Forelimb muscle (tissue), 1 donor: ENCODE measurements at regions not wholly inside any gene's neighbourhood (a gene's known extent, or its start where the extent isn't known, plus 50 kb on each side); places are given as distances from the start of the nearest gene placed in this dataset.

Source experiments
- DNase-seq: peaks from one replicate; pipeline ENCODE4 v3.0.0-alpha.2; 2013; ENCODE audit warnings: low read depth

DNA sequence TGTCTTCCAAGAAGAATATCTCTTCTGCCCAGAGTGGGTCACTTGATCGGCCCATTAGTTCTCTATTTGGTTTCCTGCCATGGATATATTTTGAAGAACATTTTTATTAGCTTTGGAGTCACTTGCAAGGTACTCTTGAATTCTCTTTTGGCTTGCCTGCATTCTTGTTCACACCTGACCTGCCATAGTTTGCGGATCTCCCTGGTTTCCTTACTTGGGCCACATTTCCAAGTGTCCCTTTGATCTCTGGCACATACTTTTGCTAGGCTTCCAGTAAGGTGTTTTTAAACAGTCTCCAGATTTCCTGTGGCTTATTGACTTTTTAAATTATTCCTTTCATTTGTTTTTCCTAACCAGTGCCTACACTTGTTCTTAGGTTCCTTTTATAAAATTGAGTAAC, 488.5 kb upstream of the MDFIC2 start:
- DNase-seq = no peak

DNA sequence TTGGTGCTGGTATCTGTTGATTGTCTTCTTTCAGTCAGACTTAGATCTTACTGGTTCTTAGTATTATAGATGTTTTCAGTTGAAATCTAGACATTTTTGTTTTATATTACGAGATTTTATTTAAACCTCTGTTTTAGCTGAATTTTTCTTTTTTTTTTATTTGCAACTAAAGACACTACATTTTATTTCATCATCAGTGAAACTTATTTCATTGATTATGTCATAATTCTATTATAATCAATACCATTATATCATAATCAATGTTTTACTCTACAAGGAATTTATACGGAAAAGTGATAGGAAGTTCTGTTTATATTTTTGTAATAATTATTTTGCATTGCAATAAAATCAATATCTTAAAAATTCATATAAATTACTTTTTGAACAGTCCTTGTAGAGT, 477.4 kb upstream of the MDFIC2 start:
- DNase-seq = no peak

DNA sequence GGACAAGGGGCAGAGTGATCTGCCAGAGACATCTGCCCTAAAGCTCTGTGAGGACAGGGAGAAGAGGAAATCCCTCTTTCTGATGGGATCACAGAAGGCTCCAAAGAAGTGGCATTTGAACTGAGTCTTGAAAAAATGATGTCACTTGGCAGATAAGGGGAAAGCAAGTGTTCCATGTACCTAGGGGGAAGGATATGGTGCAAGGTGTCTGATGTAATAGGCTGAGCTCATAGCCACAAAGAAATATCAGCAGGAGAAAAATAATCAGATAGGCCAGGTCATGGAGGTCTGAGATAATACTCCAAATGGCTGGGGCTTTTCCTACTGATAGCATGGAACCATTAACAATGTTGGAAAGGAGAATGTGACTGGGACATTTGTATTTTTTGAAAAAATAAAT, 468.4 kb upstream of the MDFIC2 start:
- no peak for DNase-seq

DNA sequence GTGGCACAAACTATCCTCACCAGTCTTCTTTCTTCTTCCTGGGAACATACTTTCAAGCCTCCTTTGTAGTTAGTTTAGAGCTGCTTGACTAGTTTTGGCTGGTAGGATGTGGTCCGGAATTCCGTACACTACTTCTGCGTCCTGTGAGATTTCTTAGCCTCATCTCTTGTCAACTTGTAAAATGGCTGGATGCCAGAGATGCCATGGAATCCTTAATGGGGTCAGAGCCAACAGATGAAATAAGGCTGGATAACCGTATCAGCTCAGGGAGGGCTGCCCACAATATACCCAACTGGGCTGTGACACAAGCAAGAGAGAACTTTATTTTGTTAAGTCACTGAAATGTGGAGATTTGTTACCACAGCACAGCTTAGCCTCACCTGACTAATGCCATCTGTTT, 466.9 kb upstream of the MDFIC2 start:
- DNase-seq = no peak

DNA sequence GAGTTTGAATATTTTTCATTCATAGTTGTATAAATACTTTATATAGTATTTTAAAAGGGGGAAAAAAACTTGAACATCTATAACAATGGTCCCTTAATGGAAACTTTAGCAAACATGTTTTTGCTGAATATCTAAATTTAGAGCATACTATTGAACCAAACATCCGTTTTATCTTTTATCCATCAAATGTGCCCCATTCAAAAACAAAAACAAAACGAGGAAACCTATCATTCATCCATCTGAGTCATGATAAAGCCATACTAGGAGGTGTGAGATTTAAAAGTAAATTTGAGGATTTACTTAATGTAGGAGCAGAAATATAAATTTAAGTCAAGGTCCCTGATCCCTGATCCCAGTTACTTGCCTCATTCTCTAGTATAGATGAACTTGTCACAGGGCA, 463.6 kb upstream of the MDFIC2 start:
- no peak for DNase-seq

DNA sequence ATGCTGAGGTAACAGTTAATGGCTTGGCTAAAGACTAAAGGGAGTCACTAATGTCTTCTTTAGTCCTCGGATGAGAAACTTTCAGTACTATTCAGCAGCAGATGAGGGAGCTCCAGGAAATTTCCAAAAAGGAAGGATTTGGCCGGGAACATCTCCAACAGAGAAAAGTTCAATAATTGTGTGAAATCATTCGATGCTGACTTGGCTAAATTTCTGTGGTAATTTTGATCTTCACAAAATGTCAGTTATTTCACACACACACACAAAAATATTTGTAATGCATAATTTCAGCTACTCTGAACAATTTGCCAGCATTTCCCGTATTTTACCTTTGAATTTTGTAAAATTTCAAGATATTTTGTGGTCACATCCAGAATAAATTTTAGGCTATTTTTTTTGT, 462.8 kb upstream of the MDFIC2 start:
- no peak for DNase-seq

DNA sequence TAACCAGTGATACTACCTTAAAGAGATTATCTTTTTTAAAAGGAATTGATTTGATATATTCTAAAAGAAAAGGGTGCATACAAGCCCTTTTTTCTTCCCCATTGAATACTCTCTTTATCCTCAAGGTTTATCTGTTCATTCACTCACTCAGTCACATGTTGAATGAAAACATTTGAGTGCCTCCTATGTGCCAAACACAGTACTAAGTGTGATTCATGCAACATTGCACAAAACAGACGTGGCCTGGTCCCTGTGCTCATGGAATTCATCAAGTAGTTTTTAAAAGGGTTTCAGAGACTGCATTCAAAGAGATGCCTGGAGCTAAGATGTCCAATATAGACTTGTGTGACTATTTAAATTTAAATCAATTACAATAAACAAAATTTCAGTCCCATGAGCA, 462.2 kb upstream of the MDFIC2 start:
- no peak for DNase-seq

DNA sequence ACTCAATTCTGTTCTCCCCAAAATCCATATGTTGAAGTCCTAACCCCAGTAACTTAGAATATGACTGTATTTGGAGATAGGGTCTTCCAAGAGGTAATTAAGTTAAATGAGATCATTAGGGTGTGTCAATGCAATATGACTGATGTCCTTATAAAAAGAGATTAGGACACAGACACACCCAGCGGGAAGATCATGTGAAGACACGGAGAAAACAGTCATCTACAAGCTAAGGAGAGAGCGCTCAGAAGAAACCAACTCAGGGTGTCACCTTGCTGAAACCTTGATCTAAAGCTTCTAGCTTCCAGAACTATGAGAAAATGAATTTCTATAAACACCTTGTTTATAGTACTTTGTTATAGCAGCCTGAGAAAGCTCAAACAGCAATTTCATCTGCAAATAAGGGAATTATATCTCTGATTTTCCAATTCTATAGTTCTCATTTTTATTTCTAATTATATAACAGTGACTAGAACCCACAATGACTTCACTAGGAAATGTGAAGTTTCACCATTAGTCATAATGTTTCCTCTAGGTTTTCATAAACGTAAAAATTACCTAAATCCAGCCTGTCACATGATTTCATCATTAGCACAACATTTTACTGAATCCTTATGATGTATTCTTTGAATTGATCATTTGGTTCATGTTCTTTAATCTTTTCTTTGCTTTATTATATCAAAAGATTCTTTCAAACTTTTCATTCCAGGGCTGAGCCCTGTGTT, 459.1 kb upstream of the MDFIC2 start:
- DNase-seq = no peak

DNA sequence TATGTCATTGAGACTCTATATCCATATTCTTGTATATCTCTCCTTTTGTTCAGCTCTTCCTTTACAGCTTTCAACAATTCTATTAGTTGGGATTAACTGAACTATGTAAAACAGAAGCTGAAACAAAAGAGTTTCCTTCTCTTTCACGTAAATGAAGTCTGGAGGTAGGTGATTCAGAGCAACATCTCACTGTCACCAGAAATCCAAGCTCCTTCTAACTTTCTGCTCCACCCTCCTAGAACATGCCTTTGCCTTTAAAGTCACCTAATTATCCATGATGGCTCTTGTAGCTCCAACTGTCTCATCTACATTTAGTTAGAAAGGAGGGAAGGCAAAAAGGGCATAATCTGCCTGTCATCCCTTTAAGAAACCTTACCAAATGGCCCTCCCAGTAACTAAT, 458.2 kb upstream of the MDFIC2 start:
- no peak for DNase-seq

DNA sequence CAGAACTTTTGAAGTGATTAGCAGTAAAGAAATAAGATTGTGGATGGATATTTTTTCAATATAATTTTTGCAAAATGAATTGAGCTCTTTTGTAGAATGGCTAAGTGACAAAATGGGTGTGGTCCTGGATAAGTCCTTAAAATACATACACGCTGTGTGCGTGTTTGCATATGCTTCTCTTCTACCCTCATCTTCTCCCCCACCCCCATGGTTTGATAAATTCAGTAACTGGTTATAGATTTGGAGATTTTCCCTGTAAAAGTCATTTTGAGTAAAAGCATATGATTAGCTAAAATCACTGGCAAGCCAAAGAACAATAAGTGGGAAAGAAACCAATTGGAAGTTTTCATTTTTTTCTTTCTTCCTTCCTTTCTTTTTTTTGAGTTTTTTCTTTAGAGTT, 453.9 kb upstream of the MDFIC2 start:
- DNase-seq = peak; percentile 26

DNA sequence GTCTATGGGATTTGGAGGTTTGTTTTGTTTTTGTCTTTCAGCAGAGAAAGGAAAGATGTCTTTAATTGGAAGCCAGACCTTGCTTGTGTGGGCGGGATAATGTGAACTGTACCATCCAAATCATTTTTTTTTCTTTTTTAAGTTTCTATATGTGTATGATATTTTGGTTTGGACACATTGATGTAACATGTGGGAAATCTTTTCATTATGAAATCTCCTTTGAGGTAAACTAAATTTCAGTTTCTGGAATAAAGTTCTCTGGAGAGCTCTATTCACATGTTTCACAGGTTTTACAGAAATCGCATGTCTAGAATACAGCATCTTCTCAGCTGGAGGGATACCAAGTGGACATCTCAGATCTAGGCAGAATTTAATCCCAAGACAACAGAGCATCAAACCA, 451.5 kb upstream of the MDFIC2 start:
- no peak for DNase-seq

DNA sequence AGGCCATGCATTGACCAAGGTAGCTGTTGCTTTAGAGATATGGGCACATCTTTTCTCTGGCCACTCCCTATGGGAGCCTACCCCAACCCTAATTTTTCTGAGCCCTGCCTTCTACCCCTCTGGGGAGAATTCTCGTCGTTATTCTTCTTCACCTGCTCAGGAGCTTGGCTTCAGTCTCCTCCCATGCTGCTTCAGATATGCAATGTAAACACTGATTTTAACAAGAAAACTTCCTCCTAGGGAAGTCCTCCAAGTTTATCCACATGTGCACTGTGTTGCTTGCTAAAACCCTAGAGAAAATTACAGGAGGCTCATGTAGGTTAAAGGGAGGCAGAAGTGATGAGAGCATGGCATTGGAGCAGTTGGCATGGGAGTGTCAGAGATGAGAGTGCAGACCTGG, 445.2 kb upstream of the MDFIC2 start:
- DNase-seq = no peak

DNA sequence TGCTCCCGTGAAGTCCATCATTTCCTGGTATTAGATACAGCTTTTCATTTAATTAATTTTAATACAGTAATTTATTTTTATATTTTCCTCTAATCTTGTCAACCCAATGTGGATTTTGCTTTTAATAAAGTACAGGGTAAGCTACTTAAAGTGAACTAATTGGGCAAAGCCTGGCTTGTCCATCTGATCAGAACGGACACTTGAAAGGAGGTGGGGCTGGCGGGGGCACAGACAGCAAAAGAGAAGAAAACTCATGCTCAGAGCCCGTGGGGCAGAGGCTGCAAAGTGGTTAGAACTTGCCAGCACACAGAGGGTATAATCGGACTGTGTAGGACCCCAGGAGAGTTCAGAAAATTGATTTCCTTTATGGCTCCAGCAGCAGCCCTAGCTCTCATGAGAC, 443.1 kb upstream of the MDFIC2 start:
- no peak for DNase-seq

DNA sequence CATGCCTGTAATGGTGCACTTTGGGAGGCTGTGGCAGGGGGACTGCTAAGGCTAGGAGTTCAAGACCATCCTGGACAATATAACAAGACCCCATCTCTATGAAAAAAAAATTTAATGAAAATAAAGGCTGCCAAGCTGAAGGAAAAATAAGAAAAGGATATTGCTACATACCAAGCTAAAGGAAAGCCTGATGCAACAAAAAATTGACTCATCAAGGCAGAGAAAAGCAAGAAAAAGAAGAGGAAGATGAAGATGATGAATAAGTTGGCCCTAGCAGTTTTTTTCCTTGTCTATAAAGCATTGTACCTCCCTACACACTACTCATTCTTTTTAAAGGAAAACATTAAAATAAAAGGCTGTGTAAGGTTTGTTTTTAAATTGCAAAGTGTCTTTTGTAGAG, 441.9 kb upstream of the MDFIC2 start:
- DNase-seq = no peak

DNA sequence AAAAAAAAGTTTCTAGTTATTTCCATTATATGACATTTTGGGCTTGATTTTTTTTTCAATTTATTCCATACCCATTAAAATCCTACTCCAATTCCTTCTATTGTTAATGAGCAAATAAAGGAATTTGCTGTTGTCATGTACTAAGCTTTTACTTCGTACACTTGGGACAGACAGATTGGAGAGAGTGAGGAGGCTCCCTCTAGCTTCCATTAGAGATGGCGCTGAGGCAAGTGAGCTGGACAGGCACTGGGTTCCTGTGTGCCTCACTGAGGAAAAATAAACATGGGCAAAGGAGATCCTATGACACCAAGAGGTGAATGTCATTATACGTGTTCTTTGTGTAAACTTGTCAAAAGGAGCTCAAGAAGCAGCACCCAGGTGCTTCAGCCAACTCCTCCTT, 441.1 kb upstream of the MDFIC2 start:
- DNase-seq = no peak

DNA sequence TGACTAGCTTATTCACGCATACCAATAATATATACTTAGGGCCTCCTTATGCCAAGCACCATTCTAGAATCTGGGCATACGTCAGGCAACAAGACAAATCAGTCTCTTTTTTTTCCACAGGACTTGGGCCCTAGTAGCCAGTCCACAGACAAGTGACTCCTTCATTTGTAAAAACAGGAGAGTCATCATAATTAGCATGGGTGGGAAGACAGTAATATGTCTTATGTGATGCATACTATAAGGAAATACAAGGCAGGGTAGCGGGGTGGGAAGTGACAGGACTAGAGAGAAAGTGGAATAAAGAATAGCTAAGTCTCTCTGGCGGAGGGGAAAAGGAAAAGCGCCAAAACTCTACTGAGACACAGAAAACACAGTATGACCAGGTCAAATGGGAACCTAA, 439.6 kb upstream of the MDFIC2 start:
- no peak for DNase-seq

DNA sequence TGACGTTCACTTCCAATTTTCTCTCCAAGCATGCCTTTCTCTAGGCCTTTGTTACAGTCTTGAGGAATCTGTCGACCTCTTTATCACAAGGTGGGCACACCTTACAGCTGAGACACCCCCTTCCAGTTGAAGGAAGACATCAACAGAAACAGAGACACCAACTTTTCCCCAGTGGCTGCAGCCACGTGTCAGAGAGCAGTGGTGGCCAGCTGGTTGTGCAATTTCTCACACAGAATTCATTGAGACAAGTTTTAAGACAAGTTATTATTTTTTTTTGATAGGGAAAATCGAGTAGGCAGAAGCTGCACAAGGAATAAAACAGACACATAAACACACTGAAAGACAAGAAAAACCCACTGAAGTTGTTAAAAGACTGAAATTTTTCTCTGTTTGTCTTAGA, 436.7 kb upstream of the MDFIC2 start:
- DNase-seq = no peak

DNA sequence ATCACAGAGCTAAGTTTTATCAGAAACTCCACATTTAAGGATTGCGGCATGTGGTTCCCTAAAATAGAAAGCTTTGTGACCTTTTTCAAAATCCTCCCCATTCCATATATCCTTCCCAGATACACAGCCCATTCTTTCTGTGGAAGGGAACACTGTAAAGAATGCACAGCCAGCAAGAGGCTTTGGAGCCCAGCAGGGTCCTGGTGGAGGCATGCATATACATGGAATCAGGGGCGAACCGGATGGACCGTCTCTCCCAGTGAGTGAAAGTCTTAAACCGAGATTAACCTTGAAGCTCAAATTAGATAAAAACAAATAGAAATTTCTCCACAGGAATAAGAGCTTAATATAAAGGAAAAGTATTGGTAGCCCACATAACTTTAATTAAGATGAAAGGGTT, 436.2 kb upstream of the MDFIC2 start:
- no peak for DNase-seq

DNA sequence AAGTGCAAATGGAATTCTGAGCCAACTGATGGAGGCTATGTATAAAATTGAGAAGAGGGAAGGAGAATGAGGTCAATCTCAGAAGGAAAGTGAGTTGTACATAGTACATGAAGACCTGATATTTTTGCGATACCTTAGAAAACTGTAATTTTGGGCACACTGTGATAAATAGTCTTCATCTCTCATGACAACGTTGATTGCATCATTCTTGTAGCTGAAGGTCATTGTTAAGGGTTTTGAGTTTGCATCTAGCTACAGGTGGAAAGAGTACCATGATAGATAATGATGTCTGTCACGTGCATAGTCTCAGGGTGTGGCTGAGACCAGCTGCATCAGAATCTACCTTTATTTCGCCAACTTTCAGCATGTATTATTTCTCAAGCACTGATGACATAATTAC, 435.4 kb upstream of the MDFIC2 start:
- DNase-seq = no peak

DNA sequence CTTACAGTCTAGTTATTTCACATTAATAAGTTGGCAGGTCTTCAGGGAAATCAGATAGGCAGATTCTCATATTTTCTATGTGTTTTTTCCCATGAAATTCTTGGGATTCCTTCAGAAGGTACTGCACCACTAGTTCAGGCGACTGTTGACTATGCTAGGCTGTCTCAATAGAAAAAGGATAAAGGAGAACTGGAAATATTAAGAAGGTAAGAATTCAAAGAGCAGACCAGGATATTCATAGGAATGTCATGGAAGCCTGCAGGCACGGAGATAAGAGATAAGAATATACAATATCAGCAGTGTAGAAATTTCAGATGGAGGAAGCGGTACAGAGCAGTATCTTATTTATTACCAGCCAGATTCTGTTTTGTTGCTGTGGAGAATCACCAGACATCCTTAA, 432.1 kb upstream of the MDFIC2 start:
- no peak for DNase-seq

DNA sequence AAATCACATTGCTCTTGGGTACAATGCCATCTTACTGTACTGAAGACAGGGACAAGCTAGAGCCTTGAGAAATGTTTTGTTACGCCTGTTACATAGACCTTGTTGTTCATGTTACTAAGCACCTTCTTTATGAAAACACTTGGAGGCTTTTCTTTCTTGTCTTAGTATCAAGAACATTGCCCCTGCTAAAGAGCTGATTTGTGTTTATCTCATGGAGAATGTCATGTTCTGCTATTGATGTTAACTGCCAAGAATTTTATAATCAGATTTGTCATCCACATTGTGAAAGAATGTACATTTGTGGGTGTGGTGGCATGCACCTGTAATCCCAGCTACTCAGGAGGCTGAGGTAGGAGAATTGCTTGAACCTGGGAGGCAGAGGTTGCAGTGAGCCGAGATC, 431.3 kb upstream of the MDFIC2 start:
- no peak for DNase-seq

DNA sequence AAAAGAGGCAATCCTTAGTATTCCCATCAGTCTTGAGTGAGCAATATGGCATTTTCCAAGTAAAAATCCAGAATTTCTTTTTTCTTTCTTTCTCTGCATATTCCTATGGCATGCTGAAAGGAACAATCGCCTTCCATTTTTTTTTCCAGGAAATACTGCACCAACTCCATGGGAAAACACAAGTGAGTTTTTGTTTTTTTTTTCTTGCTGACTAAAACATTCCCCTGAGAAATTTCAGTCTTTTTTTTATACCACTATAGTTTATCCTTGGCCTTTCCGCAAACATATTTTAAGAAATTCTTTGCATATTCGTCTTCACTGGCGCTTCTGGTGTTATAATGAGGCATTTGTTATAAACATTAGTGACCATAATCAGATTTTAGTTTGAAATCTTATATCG, 429.6 kb upstream of the MDFIC2 start:
- DNase-seq = no peak

DNA sequence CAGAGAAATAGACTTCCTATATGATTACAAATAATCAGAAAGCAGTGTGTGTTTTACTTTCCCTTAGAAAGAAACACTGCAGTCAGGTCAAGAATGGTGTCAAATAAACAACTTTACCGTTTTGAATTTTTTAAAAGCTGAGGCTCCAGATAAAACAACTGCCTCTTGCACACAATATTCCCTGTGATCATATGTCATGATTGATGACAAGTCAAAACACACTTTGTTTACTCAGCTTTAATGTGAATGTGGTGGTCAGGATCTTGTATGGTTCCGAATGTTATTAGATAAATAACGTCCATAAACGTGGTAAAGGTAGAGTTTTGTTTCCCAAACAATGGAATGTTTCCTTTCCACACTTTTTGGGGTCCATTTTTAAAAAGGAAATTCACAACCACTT, 428.4 kb upstream of the MDFIC2 start:
- no peak for DNase-seq

DNA sequence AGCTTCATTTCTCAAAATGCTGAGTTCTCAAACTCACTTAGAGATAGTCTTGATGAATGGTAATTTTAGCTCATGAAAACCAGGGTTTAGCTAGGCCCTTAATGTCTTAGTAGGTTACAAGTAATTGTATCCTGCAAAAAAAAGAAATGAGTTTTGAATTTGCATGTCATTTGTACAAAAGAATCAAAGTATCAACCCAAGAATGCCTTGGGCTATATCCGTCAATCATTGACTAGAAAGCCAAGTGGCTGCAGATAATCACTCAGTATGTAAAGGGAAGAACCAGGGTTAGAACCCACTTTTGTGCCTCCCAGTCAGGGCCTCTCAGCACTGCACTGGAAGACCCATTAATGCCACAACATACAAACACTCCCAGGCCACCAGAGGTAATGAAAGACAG, 427.6 kb upstream of the MDFIC2 start:
- DNase-seq = no peak

DNA sequence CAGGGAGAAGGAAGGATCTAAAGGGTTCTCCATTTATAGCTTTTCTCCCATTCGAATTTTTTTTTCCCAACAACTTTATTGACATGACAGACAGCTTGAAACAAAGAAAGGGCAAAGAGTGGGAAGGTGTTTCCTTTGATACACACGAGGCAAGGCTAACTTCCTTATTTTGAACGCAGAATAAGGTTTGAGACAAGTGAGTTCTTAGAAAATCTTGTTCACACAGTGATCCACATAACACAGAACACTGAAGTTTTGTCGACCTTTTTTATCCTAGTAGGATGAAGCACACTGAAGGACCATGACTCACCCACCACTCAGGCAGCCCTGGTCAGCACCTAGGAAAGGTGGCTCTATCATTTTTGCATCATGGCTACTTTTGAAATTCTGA, 425.8 kb upstream of the MDFIC2 start:
- DNase-seq = no peak
